T-helper 1 cell treated with Interleukin-12 subunit alpha and Interleukin-12 subunit beta and Interleukin-4 antibody, amounts not matched to agents 30 ng/mL and 1 ng/mL, for 36 hours (primary cell): ENCODE measurements at regions not wholly inside any gene's neighbourhood (a gene's known extent, or its start where the extent isn't known, plus 50 kb on each side); places are given as distances from the start of the nearest gene placed in this dataset.

ENCODE experiments used
- intact Hi-C: fragments of 100-400 bp; cut with micrococcal nuclease; formaldehyde crosslinking; loops from one replicate; pipeline ENCODE4 v1.15.1; 2024

- intact Hi-C loops = no loop called here
Measured at GRCh38 chr6:147755999-147756398, 247.5 kb downstream of the SAMD5 start.

- intact Hi-C loops = no loop called here
Measured at GRCh38 chr6:147756891-147757290, 248.4 kb downstream of the SAMD5 start.

- intact Hi-C loops = no loop called here
Measured at GRCh38 chr6:147757291-147757690, 248.8 kb downstream of the SAMD5 start.

DNA sequence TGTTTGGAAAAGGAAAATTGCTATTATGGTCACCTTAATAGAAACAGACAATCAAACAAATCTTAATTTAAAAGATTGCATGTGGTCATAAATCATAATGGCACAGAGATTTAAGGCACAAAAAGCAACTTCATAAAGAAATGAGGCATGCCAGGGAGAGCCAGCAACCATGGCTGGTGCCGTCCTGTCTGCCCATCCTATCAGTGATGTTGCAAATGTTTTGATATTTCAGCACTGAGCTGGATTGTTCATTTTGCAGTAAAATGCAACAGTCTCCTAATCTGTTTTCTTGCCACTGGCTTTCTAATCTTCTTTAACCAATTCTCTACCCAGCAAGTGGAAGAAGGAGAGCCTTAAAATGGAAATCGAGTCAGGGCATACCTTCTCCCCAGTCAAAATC is 249.8 kb downstream of the SAMD5 start:
- intact Hi-C loops = no loop called here

DNA sequence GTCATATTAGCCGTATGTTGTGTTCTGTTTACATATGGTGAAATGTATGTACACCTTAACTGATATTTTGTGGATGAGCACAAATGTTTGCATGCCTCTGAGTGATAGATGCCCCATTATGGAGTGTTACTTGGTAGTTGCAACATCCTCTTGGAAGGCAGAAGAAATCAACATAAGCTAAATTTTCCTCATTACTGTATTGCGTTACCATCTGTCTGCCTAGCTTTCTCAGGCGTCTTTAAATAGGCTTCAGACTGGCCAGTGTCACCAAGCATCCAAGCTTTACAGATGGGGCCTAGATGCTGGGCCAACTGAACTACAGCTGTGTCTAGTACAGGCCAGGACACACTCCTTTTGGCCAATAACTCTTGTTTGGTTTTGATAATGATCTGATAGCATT is 250.6 kb downstream of the SAMD5 start:
- intact Hi-C loops = no loop called here

- intact Hi-C loops = no loop called here
Measured at GRCh38 chr6:147759536-147759935, 251.0 kb downstream of the SAMD5 start.

GRCh38 chr6:147765541-147765940 is 257.1 kb downstream of the SAMD5 start:
- intact Hi-C loops = no loop called here

GRCh38 chr6:147768969-147769368 is 260.5 kb downstream of the SAMD5 start:
- intact Hi-C loops = no loop called here

DNA sequence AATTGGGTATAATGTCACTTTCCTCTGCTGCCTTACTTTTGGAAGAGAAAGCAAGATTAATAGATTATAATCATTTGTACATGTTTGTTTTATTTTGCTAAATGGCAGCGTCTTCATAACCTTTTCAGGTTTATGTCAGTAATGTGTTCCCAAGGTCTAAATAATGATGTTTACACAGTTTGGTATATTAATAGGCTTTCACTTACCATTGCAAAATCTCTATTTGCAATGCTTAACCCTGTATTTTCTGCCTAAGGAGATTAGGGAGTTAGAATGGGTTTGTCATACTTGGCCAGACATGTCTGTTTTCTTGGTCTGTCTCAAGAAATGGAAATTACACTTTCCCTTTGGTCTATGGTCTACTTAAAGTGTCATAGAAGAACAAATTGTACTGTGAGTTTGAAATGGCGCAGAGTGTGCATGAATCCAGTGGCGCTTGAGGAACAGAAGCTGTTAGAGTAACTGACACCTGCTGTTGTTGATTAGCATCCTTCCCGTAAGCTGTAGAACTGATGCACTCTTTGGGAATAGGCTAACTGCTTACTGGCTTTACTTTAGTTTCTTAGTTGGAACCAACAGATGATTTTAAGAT is 261.1 kb downstream of the SAMD5 start:
- intact Hi-C loops = no loop called here

DNA sequence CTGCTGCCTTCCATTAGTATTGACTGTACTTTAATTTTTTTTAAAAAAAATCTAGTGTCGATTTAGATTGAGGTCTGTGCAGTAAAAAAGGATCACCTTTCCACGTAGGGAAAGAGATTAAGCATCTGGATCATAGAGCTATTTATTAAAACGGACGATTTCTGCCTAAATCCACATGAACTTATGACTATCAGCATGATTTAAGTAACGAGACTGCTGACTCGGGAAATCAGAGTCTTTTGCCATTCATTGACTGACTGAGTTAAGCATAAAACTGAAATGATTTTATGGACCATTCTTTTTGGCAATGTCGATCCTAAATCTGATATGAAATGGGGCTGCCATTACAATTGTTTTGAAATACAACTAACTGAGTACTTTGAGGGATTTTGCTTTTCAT is 261.7 kb downstream of the SAMD5 start:
- intact Hi-C loops = no loop called here

DNA sequence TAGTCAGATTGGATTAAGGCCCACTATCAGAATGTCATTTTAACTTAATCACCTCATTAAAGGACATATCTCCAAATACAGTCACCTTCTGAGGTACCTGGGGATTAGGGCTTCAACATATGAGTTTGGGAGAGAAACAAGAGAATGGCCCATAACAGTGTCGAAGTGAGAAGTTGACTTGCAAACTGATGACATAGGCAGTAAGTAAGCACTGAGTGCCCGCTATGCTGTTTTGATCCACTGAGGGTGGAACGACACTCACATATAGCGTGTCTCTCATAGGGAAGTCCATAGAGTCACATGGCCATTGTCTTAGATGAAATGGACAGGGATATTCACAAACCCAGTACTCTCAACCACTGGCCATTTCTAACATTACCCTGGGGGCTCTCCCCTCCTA is 264.2 kb downstream of the SAMD5 start:
- intact Hi-C loops = no loop called here

DNA sequence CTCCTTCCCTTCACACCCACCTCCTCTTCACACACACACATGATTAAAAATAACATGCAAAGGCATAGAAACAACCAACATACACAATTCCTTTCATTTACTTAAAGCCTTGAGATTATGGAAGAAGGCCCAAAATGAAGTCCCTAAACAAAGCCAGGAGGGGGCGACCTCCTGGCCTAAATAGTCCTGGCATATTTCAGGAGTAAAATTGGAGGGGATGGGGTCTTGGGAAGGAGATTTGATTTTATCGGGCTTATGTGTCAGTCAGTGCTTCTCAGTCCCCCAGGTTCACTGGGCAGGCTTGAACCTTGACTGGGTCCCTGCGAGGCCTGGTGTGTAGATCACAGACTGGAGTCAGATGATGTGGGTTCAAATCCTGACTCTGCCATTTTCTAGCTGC is 266.4 kb downstream of the SAMD5 start:
- intact Hi-C loops = no loop called here

DNA sequence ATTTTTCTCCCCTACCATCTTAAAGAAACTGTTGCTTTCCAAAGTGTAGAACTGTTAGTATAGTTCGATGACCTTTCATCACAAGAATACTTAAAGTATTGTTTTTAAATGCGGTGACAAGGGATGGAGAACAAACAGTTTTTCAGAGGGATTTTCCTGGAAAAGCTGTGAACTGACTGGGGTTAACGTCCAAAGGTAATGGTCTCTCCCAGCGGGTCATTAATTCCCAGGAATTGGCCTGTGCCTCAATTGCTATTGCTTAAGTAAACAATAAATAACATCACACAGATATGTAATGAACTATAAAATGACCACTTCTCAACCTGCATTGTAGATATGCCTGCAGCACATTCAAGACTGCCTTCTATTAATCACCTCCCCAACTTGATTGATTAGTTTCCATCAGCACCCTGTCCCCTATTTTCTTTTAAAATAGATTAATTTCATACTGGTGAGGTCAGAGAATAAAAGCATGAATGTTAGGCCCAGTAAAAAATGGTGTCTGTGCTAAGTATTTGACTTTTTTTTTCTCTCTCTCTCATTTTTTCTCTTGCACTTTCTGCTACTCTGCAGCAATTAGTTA is 268.2 kb downstream of the SAMD5 start:
- intact Hi-C loops = no loop called here

GRCh38 chr6:147779624-147780023 is 271.1 kb downstream of the SAMD5 start:
- intact Hi-C loops = no loop called here

DNA sequence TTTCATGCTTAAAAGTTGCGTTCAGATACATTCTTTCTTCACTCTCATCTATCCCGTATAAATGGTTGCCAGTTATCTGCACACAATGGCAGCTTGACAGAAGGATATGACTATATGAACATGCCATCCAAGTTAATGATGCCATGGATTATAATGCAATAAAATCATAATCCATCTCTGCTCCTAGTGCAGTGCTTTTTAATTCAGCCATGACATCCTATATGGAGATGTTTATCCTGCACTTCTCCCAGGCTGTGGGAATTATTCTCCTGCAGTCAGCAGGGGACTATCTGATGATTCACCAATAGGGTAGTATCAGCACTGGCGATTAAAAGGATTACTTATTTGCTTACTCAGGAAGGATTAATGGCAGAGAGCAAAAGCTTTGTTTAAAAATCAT is 273.8 kb downstream of the SAMD5 start:
- intact Hi-C loops = no loop called here

DNA sequence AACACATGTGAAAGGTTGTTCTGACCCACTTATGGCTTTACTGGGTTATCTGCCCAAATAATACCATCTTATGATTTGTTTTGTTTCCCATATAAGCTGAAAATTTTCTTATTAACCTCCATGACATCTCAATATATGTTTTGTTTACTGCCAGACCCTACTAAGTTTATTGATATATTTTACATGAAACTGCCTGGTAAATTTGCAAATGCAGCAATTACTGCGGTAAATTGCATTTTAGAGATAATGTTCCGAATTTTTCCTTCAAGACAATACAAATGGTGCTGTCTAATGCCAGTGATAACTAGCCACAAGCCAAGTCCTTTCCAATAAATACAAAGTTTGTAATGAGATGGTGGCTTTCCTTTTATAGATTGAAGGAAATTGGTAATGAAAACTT is 275.9 kb downstream of the SAMD5 start:
- intact Hi-C loops = no loop called here

DNA sequence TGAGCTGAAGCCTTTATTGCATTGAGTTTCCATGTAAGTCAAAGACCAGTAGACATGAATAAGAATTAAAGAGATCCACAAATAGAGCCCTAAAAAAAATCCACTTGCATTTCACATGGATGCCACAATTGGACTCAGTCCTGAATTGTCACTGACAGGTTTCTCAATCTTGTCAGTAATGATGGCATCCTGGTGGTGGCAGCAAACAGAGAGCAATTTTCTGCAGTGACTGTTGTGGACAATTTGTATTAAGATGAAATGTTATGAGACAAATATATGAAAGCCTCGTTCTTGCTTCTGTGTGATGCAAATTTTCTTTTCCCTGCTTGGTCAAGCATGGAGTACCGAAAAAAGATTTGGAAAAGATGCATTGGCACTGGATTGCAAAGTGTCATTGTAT is 278.9 kb downstream of the SAMD5 start:
- intact Hi-C loops = no loop called here

- intact Hi-C loops = no loop called here
Measured at GRCh38 chr6:147789430-147789947, 281.0 kb downstream of the SAMD5 start.

- intact Hi-C loops = no loop called here
Measured at GRCh38 chr6:147793871-147794643, 285.6 kb downstream of the SAMD5 start.

- intact Hi-C loops = no loop called here
Measured at GRCh38 chr6:147802459-147802858, 294.0 kb downstream of the SAMD5 start.

GRCh38 chr6:147805155-147805554 is 296.7 kb downstream of the SAMD5 start:
- intact Hi-C loops = no loop called here

DNA sequence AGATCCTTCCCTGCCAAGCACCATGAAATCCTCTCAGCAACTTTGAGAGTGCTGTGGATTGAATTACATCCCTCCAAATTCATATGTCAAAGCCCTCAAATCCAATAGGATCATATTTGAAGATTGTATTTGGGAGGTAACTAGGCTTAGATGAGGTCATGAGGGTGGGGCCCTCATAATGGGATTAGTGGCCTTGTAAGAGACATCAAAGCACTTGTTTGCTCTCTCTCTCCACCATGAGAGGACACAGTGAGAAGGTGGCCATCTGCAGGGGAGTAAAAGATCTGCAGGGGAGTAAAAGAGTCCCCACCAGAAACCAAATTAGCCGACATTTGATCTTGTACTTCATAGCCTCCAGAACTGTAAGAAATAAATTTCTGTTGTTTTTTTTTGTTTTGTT is 298.2 kb downstream of the SAMD5 start:
- intact Hi-C loops = no loop called here

DNA sequence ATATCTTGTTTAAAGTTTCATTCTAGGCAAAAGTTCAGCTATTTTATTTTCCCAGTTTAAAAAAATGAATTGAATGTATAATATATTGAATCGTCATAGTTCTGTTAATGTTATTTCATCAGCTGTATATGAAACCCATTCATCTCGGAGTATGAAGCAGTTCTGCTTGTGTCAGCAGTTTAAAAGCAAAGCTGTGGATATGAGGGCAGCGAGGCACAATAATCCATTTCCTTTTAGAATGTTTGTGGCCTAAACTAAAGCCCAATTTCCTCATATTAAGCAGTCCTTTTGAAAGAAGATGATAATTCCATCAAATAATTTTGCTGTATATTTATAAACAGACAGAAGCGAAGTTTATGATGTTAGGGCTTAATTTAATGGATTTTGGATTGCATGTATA is 300.1 kb downstream of the SAMD5 start:
- intact Hi-C loops = no loop called here
